Common myeloid progenitor, CD34-positive (primary cell): ENCODE measurements at regions not wholly inside any gene's neighbourhood (a gene's known extent, or its start where the extent isn't known, plus 50 kb on each side); places are given as distances from the start of the nearest gene placed in this dataset.
"Not testable (repeated sequence)": the region's sequence is repeated elsewhere in the genome, so short reads cannot be mapped to it uniquely, and the experiment has no call there.

Experiments used
- CTCF ChIA-PET: fragments of 350-600 bp; sonication (Branson Sonifier 250); formaldehyde crosslinking; loops from one replicate; lab custom pipeline; 2021; ENCODE audit warnings: antibody characterized with exemption; lab: Charles Lee
- POLR2A ChIA-PET: fragments of 350-600 bp; sonication (Branson Sonifier 250); formaldehyde crosslinking; loops from one replicate; lab custom pipeline; 2021; ENCODE audit warnings: antibody characterized with exemption; lab: Charles Lee
- DNase-seq, 3 donors: peaks; one replicate each; pipeline versions ENCODE4 v3.0.0 to v3.0.0-alpha.2; 2013
- H3K27ac ChIP-seq, 2 experiments: 1 replicate in 1 of 2; 2 replicates in 1 of 2; pipeline ENCODE4 v1.7.0; 2013; ENCODE audit warnings: inconsistent platforms in 2 of 2, low read length in 2 of 2, mild to moderate bottlenecking in 2 of 2, low read depth in 1 of 2, moderate library complexity in 1 of 2; ENCODE audit not compliant: severe bottlenecking in 2 of 2, insufficient read depth in 1 of 2, poor library complexity in 1 of 2
- H3K27me3 ChIP-seq, 5 experiments: replicated peaks in 2 of 5; 1 replicate in 3 of 5; 2 replicates in 2 of 5; pipeline versions ENCODE4 v1.6.1 to v1.7.0; 2013; ENCODE audit warnings: low read length in 4 of 5, mild to moderate bottlenecking in 2 of 5, moderate library complexity in 2 of 5, inconsistent platforms in 1 of 5; ENCODE audit not compliant: insufficient read depth in 5 of 5, control insufficient read depth in 4 of 5
- H3K36me3 ChIP-seq, 4 experiments: 1 replicate in 2 of 4; 2 replicates in 2 of 4; pipeline versions ENCODE4 v1.6.1 to v1.7.0; 2013; ENCODE audit warnings: low read length in 3 of 4, control low read depth in 1 of 4, mild to moderate bottlenecking in 1 of 4; ENCODE audit not compliant: control insufficient read depth in 4 of 4, insufficient read depth in 4 of 4
- H3K4me1 ChIP-seq, 4 experiments: 1 replicate in 3 of 4; 2 replicates in 1 of 4; pipeline versions ENCODE4 v1.6.1 to v1.7.1; 2013; ENCODE audit warnings: low read length in 3 of 4, mild to moderate bottlenecking in 3 of 4, control low read depth in 1 of 4, inconsistent platforms in 1 of 4, moderate library complexity in 1 of 4; ENCODE audit not compliant: control insufficient read depth in 4 of 4, insufficient read depth in 4 of 4; ENCODE audit errors: control extremely low read depth in 1 of 4
- H3K4me3 ChIP-seq, 7 experiments: 1 replicate in 4 of 7; 2 replicates in 3 of 7; pipeline versions ENCODE4 v1.5.1 to v1.7.0; 2013; ENCODE audit warnings: mild to moderate bottlenecking in 7 of 7, low read length in 6 of 7, moderate library complexity in 6 of 7, inconsistent platforms in 2 of 7, low read depth in 2 of 7, control low read depth in 1 of 7; ENCODE audit not compliant: insufficient read depth in 4 of 7, control insufficient read depth in 1 of 7; ENCODE audit errors: extremely low read depth in 1 of 7
- H3K9me3 ChIP-seq, 5 experiments: 1 replicate in 4 of 5; 2 replicates in 1 of 5; pipeline versions ENCODE4 v1.6.1 to v1.7.1; 2013; ENCODE audit warnings: low read length in 4 of 5, mild to moderate bottlenecking in 2 of 5, inconsistent platforms in 1 of 5, low read depth in 1 of 5, moderate library complexity in 1 of 5; ENCODE audit not compliant: control insufficient read depth in 4 of 5, insufficient read depth in 2 of 5; ENCODE audit errors: control extremely low read depth in 1 of 5
- WGBS: methylation state at CpG from one replicate; pipeline ENCODE4 v1.1.5; 2013; ENCODE audit not compliant: insufficient coverage; 5-methylcytosine and 5-hydroxymethylcytosine counted together

DNA sequence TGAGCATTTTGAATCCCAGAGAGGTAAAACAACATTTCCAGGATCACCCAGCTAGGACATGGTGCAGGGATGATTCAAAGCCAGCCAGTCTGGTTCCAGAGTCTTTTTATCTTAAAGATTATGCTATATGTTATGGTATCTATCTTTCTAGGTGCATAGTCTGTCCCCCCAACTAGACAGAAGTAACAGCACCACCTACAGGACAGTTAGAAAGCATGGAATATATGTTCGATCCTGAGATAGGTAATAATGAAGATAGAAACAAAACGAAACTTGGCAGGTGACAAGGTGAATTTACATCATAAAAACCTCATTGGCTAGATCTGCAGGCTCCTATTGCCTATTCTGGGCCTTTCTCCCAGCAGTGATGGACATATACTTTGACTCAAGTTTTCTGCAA, 723.2 kb downstream of the SMARCA1 start:
- Histone ChIP-seq H3K4me1 (no peaks in the 10 kb centered on the region), H3K4me3 (no peak overlapping the region), H3K27me3 (no peaks in the 10 kb centered on the region), H3K9me3 (no peaks in the 10 kb centered on the region), H3K27ac (no peak overlapping the region), H3K36me3 (no peaks in the 10 kb centered on the region)
- no peak for DNase-seq
- ChIA-PET CTCF (no interaction called here), POLR2A (no interaction called here)
- WGBS = no CpG with 5 or more reads among the region's 2 CpGs

DNA sequence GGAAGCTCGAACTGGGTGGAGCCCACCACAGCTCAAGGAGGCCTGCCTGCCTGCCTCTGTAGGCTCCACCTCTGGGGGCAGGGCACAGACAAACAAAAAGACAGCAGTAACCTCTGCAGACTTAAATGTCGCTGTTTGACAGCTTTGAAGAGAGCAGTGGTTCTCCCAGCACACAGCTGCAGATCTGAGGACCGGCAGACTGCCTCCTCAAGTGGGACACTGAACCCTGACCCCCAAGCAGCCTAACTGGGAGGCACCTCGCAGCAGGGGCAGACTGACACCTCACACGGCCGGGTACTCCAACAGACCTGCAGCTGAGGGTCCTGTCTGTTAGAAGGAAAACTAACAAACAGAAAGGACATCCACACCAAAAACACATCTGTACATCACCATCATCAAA, 730.9 kb upstream of the ACTRT1 start:
- POLR2A ChIA-PET = not testable (repeated sequence)

DNA sequence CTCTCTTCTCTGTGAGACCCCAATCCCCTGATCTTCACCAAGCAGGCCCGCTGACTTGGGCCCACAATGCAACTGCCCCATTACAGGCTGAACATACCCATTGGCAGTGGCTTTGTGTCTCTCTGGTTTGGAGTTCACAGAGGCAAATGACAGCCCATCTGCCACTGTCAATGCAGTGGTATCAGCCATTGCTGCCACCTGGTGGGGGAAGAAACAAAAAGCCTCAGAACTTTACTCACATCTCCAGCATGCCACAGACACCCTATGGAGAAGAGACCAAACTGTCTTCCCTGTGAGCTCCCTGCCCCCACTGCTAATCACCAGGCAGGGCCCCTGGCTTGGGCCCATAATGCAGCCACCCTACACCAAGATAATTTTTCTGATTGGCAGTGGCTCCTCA, 729.3 kb upstream of the ACTRT1 start:
- no peak overlapping the region for H3K4me3 ChIP-seq
- H3K36me3 ChIP-seq = no peaks in the 10 kb centered on the region
- peak in 2 of 3 donors; percentile 9 to 18 for DNase-seq
- POLR2A ChIA-PET = no interaction called here
- peaks cover 0 to 2% (median 0%) of the 10 kb centered on the region in 5 experiments for H3K9me3 ChIP-seq
- WGBS = 63% methylated on average over 1 of the region's 1 CpG
- CTCF ChIA-PET = interaction anchor here (0.7 to 1.8 kb wide), 2 partner anchors 31 to 132 kb away, joined by 4 to 5 read pairs; no protein-coding TSS in a partner anchor
- no peaks in the 10 kb centered on the region for H3K4me1 ChIP-seq
- no peaks in the 10 kb centered on the region for H3K27me3 ChIP-seq
- no peak overlapping the region for H3K27ac ChIP-seq

More for the DNA sequence above, 730.9 kb upstream of the ACTRT1 start:
- H3K9me3 ChIP-seq, H3K27me3 ChIP-seq, CTCF ChIA-PET, H3K27ac ChIP-seq, DNase-seq, H3K4me1 ChIP-seq, H3K36me3 ChIP-seq, H3K4me3 ChIP-seq: not testable (repeated sequence)
- WGBS = 24% methylated on average over 2 of the region's 6 CpGs

DNA sequence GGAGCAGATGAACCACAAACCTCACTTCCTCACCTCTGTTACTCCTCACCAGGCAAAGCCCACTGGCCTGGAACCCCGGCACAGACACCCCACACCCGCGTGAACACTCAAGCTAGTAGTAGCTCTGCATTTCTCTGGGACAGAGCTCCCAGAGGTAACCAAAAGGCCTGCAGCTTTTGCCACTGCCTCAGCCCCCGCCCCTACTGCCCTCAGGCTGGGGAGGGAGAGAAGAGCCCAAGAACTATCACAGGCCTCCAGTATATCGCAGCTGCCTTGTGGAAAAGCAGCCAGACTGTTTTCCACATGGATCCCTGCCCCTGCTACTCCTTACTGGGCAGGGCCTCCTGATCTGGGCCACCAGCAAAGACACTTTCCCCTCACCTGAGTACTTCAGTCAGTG, 728.7 kb upstream of the ACTRT1 start:
- DNase-seq = no peak
- Histone ChIP-seq H3K27ac (no peak overlapping the region), H3K36me3 (no peaks in the 10 kb centered on the region), H3K27me3 (no peaks in the 10 kb centered on the region), H3K9me3 (peaks cover 0 to 2% (median 0%) of the 10 kb centered on the region in 5 experiments), H3K4me3 (no peak overlapping the region), H3K4me1 (no peaks in the 10 kb centered on the region)
- POLR2A ChIA-PET = no interaction called here
- CTCF ChIA-PET = interaction anchor here (0.7 to 1.8 kb wide), 2 partner anchors 31 to 132 kb away, joined by 4 to 5 read pairs; no protein-coding TSS in a partner anchor
- WGBS = 78% methylated on average over 4 of the region's 5 CpGs

DNA sequence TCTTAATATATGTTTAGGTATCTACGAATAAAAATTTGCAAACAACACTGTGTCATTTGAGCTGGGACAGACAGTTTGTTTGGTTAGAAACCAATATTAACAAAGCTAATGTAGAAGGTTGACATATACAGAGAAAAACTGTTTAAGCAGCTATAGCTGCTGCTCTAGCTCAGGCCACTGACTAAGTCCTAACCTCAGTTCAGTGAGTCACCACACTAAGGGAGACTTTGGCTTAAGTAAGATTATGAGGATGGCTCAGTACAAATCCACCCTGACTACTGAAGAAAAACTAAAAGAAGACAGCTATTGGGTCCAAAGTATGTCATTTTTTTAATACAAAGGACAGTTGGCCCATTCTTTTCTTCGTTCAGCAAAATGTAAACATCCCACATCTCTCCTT, 717.3 kb upstream of the ACTRT1 start:
- ChIA-PET CTCF (interaction anchor here (0.7 kb wide), 1 partner anchor 15 kb away, joined by 3 read pairs; no protein-coding TSS in a partner anchor), POLR2A (no interaction called here)
- no peaks in the 10 kb centered on the region for H3K4me1 ChIP-seq
- no peak overlapping the region for H3K27ac ChIP-seq
- H3K4me3 ChIP-seq = no peak overlapping the region
- no peaks in the 10 kb centered on the region for H3K27me3 ChIP-seq
- DNase-seq = no peak
- WGBS = 80% methylated on average over 1 of the region's 2 CpGs
- no peaks in the 10 kb centered on the region for H3K36me3 ChIP-seq
- H3K9me3 ChIP-seq = peaks cover 0 to 1% (median 0%) of the 10 kb centered on the region in 5 experiments

DNA sequence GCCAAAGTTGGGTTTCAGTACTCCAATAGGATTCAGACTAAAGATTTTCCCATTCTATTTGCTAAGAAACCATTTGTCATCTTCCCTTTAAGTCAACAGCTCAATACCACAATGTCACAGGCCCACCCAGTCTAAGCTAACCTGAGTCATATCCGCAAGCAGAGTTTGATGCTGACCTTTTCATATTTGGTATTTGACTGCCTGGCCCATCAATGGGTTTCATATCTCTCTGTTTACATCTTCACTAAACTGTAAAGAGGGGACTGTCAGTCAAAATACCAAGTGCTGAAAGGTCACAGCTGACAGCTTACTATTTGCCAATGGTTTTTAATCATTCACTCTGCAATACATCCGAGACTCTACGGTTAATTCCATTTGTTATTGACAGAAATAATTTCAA, 707.5 kb upstream of the ACTRT1 start:
- H3K36me3 ChIP-seq = no peaks in the 10 kb centered on the region
- no peaks in the 10 kb centered on the region for H3K4me1 ChIP-seq
- ChIA-PET POLR2A (no interaction called here), CTCF (no interaction called here)
- no peaks in the 10 kb centered on the region for H3K27me3 ChIP-seq
- H3K4me3 ChIP-seq = no peak overlapping the region
- WGBS = 93% methylated on average over 1 of the region's 3 CpGs
- H3K27ac ChIP-seq = no peak overlapping the region
- H3K9me3 ChIP-seq = no peaks in the 10 kb centered on the region
- no peak for DNase-seq

DNA sequence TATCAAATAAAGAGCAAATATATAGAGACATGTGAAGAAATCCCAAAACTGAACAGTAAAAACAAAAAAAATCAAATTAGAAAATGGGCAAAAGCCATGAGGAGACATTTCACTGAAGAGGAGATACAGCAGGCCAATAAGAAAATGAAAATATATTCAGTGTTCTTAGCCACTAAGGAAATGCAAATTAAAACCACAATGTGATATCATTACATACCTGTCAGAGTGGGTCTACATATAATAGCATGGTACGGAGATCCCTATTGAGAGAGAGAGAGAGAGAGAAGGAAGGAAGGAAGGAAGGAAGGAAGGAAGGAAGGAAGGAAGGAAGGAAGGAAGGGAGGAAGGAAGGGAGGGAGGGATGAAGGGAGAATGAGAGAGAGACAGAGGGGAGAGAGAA, 707.0 kb upstream of the ACTRT1 start:
- ChIA-PET POLR2A (no interaction called here), CTCF (no interaction called here)
- Histone ChIP-seq H3K36me3 (no peaks in the 10 kb centered on the region), H3K4me1 (no peaks in the 10 kb centered on the region), H3K9me3 (no peaks in the 10 kb centered on the region), H3K27me3 (no peaks in the 10 kb centered on the region), H3K4me3 (no peak overlapping the region), H3K27ac (no peak overlapping the region)
- no CpG with 5 or more reads among the region's 1 CpG for WGBS
- DNase-seq = no peak
